Osteoblast (primary cell): ENCODE measurements at regions not wholly inside any gene's neighbourhood (a gene's known extent, or its start where the extent isn't known, plus 50 kb on each side); places are given as distances from the start of the nearest gene placed in this dataset.
A peak's percentile ranks its signal among the peaks of the same experiment; 100 is the strongest.

Source experiments
- DNase-seq: peaks from one replicate; pipeline ENCODE4 v3.0.0; 2011; ENCODE audit warnings: low spot score, mixed read lengths; ENCODE audit not compliant: insufficient read length; ENCODE audit errors: missing footprints
- H2AFZ ChIP-seq: 2 replicates; pipeline ENCODE4 v1.6.0; 2011; ENCODE audit warnings: mild to moderate bottlenecking, low read length
- H3K27ac ChIP-seq: 2 replicates; pipeline ENCODE4 v1.5.1; 2011; ENCODE audit warnings: mild to moderate bottlenecking, low read depth, low read length, moderate library complexity
- H3K27me3 ChIP-seq: 2 replicates; pipeline ENCODE4 v1.6.0; 2012; ENCODE audit warnings: mild to moderate bottlenecking, control low read depth, inconsistent platforms, low read length, moderate library complexity; ENCODE audit not compliant: insufficient read depth
- H3K36me3 ChIP-seq: 2 replicates; pipeline ENCODE4 v1.5.1; 2011; ENCODE audit warnings: mild to moderate bottlenecking, low read length, control low read depth, moderate library complexity; ENCODE audit not compliant: insufficient read depth
- H3K4me1 ChIP-seq: 2 replicates; pipeline ENCODE4 v1.5.1; 2011; ENCODE audit warnings: mild to moderate bottlenecking, low read length, control low read depth, moderate library complexity; ENCODE audit not compliant: insufficient read depth
- H3K4me2 ChIP-seq: 2 replicates; pipeline ENCODE4 v1.6.0; 2011; ENCODE audit warnings: mild to moderate bottlenecking, low read length; ENCODE audit not compliant: insufficient read depth
- H3K4me3 ChIP-seq: fragments of 200-600 bp; sonication (generic); 3 replicates; pipeline ENCODE4 v1.5.1; 2012; ENCODE audit warnings: mild to moderate bottlenecking, low read length, inconsistent platforms; ENCODE audit not compliant: insufficient read depth
- H3K79me2 ChIP-seq: 2 replicates; pipeline ENCODE4 v1.6.0; 2012; ENCODE audit warnings: mild to moderate bottlenecking, low read length, control low read depth, inconsistent platforms; ENCODE audit not compliant: insufficient read depth
- H3K9me3 ChIP-seq: 2 replicates; pipeline ENCODE4 v1.5.1; 2011; ENCODE audit warnings: low read depth, low read length, control low read depth
- H4K20me1 ChIP-seq: 2 replicates; pipeline ENCODE4 v1.6.0; 2012; ENCODE audit warnings: mild to moderate bottlenecking, low read length, control low read depth; ENCODE audit not compliant: insufficient read depth
- TF ChIP-seq, protein P1 (sequence below): IDR thresholded peaks from 2 replicates; pipeline ENCODE4 v1.5.1; 2011; ENCODE audit warnings: mild to moderate bottlenecking, low read depth, low read length, moderate library complexity; ENCODE audit errors: extremely low read depth

GRCh38 chr3:146883288-146883687 lies 278.1 kb upstream of the PLSCR5 start:
- TF ChIP-seq, protein P1, sequence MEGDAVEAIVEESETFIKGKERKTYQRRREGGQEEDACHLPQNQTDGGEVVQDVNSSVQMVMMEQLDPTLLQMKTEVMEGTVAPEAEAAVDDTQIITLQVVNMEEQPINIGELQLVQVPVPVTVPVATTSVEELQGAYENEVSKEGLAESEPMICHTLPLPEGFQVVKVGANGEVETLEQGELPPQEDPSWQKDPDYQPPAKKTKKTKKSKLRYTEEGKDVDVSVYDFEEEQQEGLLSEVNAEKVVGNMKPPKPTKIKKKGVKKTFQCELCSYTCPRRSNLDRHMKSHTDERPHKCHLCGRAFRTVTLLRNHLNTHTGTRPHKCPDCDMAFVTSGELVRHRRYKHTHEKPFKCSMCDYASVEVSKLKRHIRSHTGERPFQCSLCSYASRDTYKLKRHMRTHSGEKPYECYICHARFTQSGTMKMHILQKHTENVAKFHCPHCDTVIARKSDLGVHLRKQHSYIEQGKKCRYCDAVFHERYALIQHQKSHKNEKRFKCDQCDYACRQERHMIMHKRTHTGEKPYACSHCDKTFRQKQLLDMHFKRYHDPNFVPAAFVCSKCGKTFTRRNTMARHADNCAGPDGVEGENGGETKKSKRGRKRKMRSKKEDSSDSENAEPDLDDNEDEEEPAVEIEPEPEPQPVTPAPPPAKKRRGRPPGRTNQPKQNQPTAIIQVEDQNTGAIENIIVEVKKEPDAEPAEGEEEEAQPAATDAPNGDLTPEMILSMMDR = no peak
- peak overlapping the region; percentile 67 for H2AFZ ChIP-seq
- H3K4me1 ChIP-seq = no peaks in the 10 kb centered on the region
- no peaks in the 10 kb centered on the region for H3K9me3 ChIP-seq
- no peaks in the 10 kb centered on the region for H4K20me1 ChIP-seq
- H3K79me2 ChIP-seq = no peaks in the 10 kb centered on the region
- no peak overlapping the region for H3K27ac ChIP-seq
- no peak overlapping the region for H3K4me3 ChIP-seq
- H3K4me2 ChIP-seq = no peak overlapping the region
- DNase-seq = no peak
- H3K27me3 ChIP-seq = no peaks in the 10 kb centered on the region
- H3K36me3 ChIP-seq = no peaks in the 10 kb centered on the region

- Histone ChIP-seq H3K36me3 (no peaks in the 10 kb centered on the region), H3K4me1 (no peaks in the 10 kb centered on the region), H2AFZ (no peak overlapping the region), H3K27ac (no peak overlapping the region), H3K4me2 (no peak overlapping the region), H3K9me3 (no peaks in the 10 kb centered on the region), H3K79me2 (no peaks in the 10 kb centered on the region), H4K20me1 (no peaks in the 10 kb centered on the region), H3K4me3 (no peak overlapping the region), H3K27me3 (no peaks in the 10 kb centered on the region)
- peak; percentile 10 for DNase-seq
- TF ChIP-seq, protein P1 = no peak
Observed at GRCh38 chr3:146881966-146882760, 277.0 kb upstream of the PLSCR5 start.

DNA sequence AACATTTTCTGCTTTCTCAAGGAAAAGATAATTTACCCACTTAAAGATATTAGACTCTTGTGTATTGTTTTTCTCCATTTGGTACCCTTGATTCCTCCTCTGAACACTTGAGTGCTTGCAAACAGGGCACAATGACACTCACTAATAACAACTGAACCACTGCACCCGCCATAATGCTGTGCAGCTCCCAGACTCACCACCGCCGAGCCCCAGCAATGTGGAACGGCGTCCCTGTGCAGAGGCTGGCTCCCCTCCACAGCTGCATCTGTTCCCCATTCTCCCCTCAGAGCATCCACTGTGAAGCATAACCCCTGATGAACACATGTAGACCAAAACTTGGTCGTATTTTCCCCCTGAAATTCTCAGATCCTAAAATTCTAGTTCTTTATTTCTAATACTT lies 276.2 kb upstream of the PLSCR5 start:
- TF ChIP-seq, protein P1 = no peak
- no peak overlapping the region for H3K4me2 ChIP-seq

GRCh38 chr3:146873748-146874147 lies 268.6 kb upstream of the PLSCR5 start:
- TF ChIP-seq, protein P1 = no peak
- no peaks in the 10 kb centered on the region for H3K27me3 ChIP-seq
- H2AFZ ChIP-seq = no peak overlapping the region
- H3K79me2 ChIP-seq = no peaks in the 10 kb centered on the region
- H3K4me3 ChIP-seq = no peak overlapping the region
- no peak for DNase-seq
- no peaks in the 10 kb centered on the region for H4K20me1 ChIP-seq
- no peak overlapping the region for H3K27ac ChIP-seq
- H3K36me3 ChIP-seq = no peaks in the 10 kb centered on the region
- no peak overlapping the region for H3K4me2 ChIP-seq
- no peaks in the 10 kb centered on the region for H3K4me1 ChIP-seq
- peaks cover 3% of the 10 kb centered on the region for H3K9me3 ChIP-seq

More for the DNA sequence above, 276.2 kb upstream of the PLSCR5 start:
- Histone ChIP-seq H3K36me3 (no peaks in the 10 kb centered on the region), H2AFZ (no peak overlapping the region), H3K4me1 (no peaks in the 10 kb centered on the region), H3K27me3 (no peaks in the 10 kb centered on the region), H3K4me3 (no peak overlapping the region), H3K79me2 (no peaks in the 10 kb centered on the region), H4K20me1 (no peaks in the 10 kb centered on the region), H3K27ac (no peak overlapping the region), H3K9me3 (no peaks in the 10 kb centered on the region)
- DNase-seq = no peak
